GM21619 (cell line): ENCODE measurements at regions not wholly inside any gene's neighbourhood (a gene's known extent, or its start where the extent isn't known, plus 50 kb on each side); places are given as distances from the start of the nearest gene placed in this dataset.
"Not testable (repeated sequence)": the region's sequence is repeated elsewhere in the genome, so short reads cannot be mapped to it uniquely, and the experiment has no call there.

Source experiments
- ATAC-seq: cut with Tn5 transposase; IDR thresholded peaks from one replicate; pipeline ENCODE4 v1.9.1; 2021; ENCODE audit not compliant: unreplicated experiment

- ATAC-seq: no peak
These were observed 215.5 kb upstream of the KCNN2 start for GRCh38 chr5:114146398-114146797.

- ATAC-seq: no peak
These were observed 213.6 kb upstream of the KCNN2 start for GRCh38 chr5:114148253-114148652.

GRCh38 chr5:114148728-114149127 is 213.1 kb upstream of the KCNN2 start:
- ATAC-seq: not testable (repeated sequence)

GRCh38 chr5:114152656-114153360 is 209.1 kb upstream of the KCNN2 start:
- no peak for ATAC-seq

- ATAC-seq: no peak
These were observed 208.5 kb upstream of the KCNN2 start for GRCh38 chr5:114153392-114153791.

GRCh38 chr5:114153833-114154232 is 208.0 kb upstream of the KCNN2 start:
- ATAC-seq: no peak

- no peak for ATAC-seq
These were observed 195.8 kb upstream of the KCNN2 start for GRCh38 chr5:114166081-114166480.

GRCh38 chr5:114174131-114174530 is 187.7 kb upstream of the KCNN2 start:
- no peak for ATAC-seq

- ATAC-seq: no peak
These were observed 187.0 kb upstream of the KCNN2 start for GRCh38 chr5:114174837-114175236.

- no peak for ATAC-seq
These were observed 185.5 kb upstream of the KCNN2 start for GRCh38 chr5:114176356-114176755.

GRCh38 chr5:114179134-114179533 is 182.7 kb upstream of the KCNN2 start:
- no peak for ATAC-seq

- no peak for ATAC-seq
These were observed 177.9 kb upstream of the KCNN2 start for GRCh38 chr5:114184006-114184405.

GRCh38 chr5:114185274-114185673 is 176.6 kb upstream of the KCNN2 start:
- ATAC-seq: no peak

- ATAC-seq: no peak
These were observed 170.4 kb upstream of the KCNN2 start for GRCh38 chr5:114191441-114191840.

- ATAC-seq: no peak
These were observed 169.8 kb upstream of the KCNN2 start for GRCh38 chr5:114192108-114192507.

- ATAC-seq: no peak
These were observed 160.5 kb upstream of the KCNN2 start for GRCh38 chr5:114201332-114201731.

- ATAC-seq: no peak
These were observed 156.9 kb upstream of the KCNN2 start for GRCh38 chr5:114204923-114205322.

GRCh38 chr5:114206640-114207039 is 155.2 kb upstream of the KCNN2 start:
- no peak for ATAC-seq

GRCh38 chr5:114207615-114208014 is 154.3 kb upstream of the KCNN2 start:
- ATAC-seq: no peak

- no peak for ATAC-seq
These were observed 153.8 kb upstream of the KCNN2 start for GRCh38 chr5:114208120-114208519.

- no peak for ATAC-seq
These were observed 153.3 kb upstream of the KCNN2 start for GRCh38 chr5:114208588-114208987.

GRCh38 chr5:114210662-114211061 is 151.2 kb upstream of the KCNN2 start:
- no peak for ATAC-seq

GRCh38 chr5:114221807-114222206 is 140.1 kb upstream of the KCNN2 start:
- ATAC-seq: no peak
